Hepatic stellate cell (primary cell): ENCODE measurements at regions not wholly inside any gene's neighbourhood (a gene's known extent, or its start where the extent isn't known, plus 50 kb on each side); places are given as distances from the start of the nearest gene placed in this dataset.
"Not testable (repeated sequence)": the region's sequence is repeated elsewhere in the genome, so short reads cannot be mapped to it uniquely, and the experiment has no call there.

Source experiments
- DNase-seq: peaks from one replicate; pipeline ENCODE4 v3.0.0; 2011; ENCODE audit warnings: low spot score

DNA sequence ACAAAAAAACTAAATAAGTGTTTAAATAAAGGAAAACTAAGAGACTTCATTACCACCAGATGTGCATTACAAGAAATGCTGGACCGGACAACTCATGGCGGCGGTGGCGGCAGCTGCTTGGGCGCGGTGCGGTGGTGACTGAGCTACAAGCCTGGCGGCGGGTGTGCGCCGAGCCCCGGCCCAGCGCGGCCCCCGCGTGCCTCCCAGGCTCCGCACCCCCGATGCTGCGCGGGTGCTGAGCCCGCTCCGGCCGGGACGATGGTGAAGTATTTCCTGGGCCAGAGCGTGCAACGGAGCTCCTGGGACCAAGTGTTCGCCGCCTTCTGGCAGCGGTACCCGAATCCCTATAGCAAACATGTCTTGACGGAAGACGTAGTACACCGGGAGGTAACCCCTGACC lies 52.2 kb upstream of the RCOR3 start:
- DNase-seq, result no peak

DNA sequence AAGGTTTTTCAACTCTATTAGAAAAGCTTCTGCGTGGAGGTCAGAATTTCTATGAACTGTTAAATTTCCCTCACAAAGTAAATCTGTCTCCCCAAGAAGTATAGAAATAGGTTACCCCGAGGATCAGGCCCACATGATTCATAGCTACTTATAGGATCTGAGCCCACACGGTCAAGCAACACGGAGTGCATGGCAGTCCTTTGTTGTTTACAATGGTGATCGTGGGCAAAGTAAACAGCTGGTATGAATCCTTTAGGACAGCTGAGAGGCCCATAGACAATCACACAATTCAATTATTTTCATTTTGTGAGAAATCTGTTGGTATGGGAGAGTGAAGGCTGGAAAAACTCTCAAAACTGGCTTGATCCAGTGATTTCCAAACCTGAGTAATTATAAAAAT lies 58.9 kb upstream of the RCOR3 start:
- no peak for DNase-seq

DNA sequence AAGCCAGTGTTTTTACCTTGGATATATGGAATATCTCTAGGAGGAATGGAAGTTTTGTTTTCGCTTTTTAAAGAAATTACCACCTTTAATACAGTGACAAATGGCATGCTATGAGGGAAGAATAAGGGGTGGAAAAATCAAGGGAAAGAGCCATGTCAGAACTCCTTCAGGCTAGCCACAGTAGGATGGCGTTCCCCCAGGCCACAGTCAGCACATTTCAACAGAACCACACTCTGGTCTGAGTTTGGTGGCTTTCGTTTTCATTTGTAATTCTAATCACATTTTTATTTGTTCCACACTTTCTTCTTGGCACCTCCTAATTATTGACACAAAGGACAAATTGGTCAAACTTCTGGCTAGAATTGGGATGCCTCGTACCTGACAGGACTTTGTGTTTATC lies 60.3 kb upstream of the RCOR3 start:
- DNase-seq, result no peak

GRCh38 chr1:211198111-211198510 lies 61.1 kb upstream of the RCOR3 start:
- DNase-seq, result peak; percentile 10

- no peak for DNase-seq
Observed at GRCh38 chr1:211196880-211197279, 62.3 kb upstream of the RCOR3 start.

GRCh38 chr1:211194826-211195225 lies 60.9 kb upstream of the KCNH1 start:
- no peak for DNase-seq

GRCh38 chr1:211192227-211192626 lies 58.3 kb upstream of the KCNH1 start:
- DNase-seq, result no peak

DNA sequence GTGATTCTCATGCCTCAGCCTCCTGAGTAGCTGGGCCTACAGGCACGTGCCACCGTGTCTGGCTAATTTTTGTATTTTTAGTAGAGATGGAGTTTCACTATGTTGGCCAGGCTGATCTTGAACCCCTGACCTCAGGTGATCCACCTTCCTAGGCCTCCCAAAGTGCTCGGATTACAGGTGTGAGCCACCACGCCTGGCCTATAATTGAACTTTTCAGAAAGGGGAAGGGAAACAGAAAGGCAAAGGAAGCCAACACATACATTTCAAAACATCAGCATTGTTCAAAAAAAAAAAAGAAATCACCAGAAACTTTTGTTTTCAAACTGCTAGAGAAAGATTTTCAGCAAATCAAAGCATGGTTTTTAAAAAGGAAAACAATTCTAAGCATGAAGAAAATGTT lies 54.8 kb upstream of the KCNH1 start:
- not testable (repeated sequence) for DNase-seq

DNA sequence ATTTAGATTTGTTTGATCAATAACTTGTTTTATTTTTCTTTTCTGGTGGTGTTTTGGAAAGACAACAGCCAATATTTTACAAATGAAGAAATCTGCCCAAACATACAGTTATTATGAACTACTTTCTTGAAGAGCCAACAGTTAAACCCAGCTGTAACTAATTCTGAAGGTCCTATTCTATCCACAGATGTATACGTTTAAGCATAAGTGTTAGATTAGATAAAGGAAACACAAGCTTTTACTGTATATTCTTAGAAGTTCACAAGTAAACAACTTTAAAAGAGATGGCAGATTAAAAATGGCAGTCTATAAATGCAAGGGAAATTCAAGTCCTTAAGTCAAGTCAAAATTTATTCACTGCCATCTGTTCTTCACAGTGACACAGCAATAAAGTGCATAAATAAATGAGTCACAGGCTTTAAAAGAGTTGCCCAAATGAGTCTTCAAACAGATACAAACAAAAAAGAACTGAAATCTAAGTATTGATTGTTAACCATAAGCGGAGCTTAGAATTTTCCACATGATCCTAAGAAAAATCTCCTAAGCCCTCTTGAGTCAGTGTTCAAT lies 49.9 kb upstream of the KCNH1 start:
- DNase-seq, result no peak
